Epithelial cell of esophagus (primary cell): ENCODE measurements at regions not wholly inside any gene's neighbourhood (a gene's known extent, or its start where the extent isn't known, plus 50 kb on each side); places are given as distances from the start of the nearest gene placed in this dataset.
A peak's percentile ranks its signal among the peaks of the same experiment; 100 is the strongest.

ENCODE experiments used
- DNase-seq: peaks from one replicate; pipeline ENCODE4 v3.0.0; 2010; ENCODE audit warnings: low read depth
- H3K4me3 ChIP-seq: 2 replicates; pipeline ENCODE4 v1.5.1; 2011; ENCODE audit warnings: mild to moderate bottlenecking, low read length, control low read depth
- TF ChIP-seq, protein P1 (sequence below): IDR thresholded peaks from 2 replicates; pipeline ENCODE4 v1.5.1; 2011; ENCODE audit warnings: low read depth, mild to moderate bottlenecking, low read length, control low read depth, inconsistent platforms; ENCODE audit not compliant: insufficient read depth; ENCODE audit errors: missing control alignments

DNA sequence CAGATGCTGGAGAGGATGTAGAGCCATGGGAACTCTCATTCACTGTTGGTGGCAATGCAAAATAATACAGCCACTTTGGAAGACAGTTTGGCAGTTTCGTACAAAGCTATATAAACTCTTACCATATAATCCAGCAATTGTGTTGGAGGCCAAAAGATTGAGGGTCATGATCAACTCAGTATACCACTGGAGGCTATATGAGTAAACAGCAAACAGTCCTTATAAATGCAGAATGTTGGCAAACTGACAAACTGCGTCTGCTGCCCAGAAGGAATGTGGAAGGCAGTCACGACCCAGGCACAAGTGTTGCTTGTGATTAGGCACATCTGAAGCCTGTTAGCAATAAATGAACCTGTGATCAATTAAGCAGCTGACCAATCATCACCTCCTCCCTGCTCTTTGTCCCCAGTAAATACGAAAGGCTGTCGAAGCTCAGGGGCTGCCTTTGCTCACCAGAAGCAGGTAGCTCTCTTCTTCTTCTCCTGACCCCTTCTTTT, 98.1 kb upstream of the SPOPL start:
- no peak for DNase-seq
- no peak overlapping the region for H3K4me3 ChIP-seq
- TF ChIP-seq, protein P1, sequence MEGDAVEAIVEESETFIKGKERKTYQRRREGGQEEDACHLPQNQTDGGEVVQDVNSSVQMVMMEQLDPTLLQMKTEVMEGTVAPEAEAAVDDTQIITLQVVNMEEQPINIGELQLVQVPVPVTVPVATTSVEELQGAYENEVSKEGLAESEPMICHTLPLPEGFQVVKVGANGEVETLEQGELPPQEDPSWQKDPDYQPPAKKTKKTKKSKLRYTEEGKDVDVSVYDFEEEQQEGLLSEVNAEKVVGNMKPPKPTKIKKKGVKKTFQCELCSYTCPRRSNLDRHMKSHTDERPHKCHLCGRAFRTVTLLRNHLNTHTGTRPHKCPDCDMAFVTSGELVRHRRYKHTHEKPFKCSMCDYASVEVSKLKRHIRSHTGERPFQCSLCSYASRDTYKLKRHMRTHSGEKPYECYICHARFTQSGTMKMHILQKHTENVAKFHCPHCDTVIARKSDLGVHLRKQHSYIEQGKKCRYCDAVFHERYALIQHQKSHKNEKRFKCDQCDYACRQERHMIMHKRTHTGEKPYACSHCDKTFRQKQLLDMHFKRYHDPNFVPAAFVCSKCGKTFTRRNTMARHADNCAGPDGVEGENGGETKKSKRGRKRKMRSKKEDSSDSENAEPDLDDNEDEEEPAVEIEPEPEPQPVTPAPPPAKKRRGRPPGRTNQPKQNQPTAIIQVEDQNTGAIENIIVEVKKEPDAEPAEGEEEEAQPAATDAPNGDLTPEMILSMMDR = no peak

DNA sequence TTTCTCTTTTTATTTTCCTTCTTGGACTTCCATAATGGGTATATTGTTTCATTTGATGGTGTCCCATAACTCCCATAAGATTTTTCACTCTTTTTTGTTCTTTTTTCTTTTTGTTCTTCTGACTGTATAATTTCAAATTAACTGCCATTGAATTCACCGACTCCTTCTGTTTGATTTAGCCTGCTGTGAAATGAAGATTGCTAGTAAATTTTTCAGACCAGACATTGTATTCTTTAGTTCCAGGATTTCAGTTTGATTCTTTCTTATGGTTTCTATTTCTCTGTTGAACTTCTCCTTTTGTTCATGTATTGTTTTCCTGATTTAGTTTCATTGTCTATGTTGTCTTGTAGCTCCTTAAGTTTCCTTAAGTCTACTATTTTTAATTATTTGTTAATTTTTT, 87.6 kb upstream of the SPOPL start:
- TF ChIP-seq, protein P1 = no peak
- H3K4me3 ChIP-seq = no peak overlapping the region
- no peak for DNase-seq

DNA sequence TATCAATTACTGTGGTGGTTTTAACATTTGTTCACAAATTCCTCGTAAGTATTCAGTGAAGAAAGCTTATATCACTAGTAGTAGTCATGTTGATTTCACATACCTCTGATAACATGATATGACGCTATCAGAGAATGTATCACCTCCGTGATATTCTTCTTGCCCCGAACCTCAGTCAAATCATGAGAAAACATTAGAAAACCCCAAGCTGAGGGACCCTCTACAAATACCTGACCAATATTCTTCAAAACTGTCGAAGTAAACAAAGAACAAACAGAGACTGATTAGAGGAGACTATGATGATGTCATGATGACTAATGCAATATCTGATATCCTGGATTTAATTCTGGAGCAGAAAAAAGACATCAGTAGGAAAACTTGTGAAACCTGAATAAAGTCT, 85.6 kb upstream of the SPOPL start:
- TF ChIP-seq, protein P1 = no peak
- DNase-seq = peak; percentile 46
- no peak overlapping the region for H3K4me3 ChIP-seq

DNA sequence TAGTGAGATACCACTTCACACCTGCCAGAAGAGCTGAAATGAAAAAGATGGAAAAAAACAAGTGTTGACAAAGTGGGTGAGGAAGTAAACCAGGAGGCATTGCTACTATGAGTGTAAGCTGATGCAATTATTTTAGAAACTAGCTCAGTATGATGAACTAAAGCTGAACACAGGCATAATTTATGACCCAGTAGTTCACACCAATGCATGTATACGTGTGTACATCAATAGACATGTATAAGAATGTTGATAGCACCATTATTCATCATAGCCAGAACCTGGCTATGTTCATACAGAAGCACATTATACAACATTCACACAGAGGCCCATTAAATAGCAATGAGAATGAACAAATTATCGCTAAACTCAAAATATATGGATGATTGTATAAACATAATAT, 83.1 kb upstream of the SPOPL start:
- no peak overlapping the region for H3K4me3 ChIP-seq
- TF ChIP-seq, protein P1 = no peak

DNA sequence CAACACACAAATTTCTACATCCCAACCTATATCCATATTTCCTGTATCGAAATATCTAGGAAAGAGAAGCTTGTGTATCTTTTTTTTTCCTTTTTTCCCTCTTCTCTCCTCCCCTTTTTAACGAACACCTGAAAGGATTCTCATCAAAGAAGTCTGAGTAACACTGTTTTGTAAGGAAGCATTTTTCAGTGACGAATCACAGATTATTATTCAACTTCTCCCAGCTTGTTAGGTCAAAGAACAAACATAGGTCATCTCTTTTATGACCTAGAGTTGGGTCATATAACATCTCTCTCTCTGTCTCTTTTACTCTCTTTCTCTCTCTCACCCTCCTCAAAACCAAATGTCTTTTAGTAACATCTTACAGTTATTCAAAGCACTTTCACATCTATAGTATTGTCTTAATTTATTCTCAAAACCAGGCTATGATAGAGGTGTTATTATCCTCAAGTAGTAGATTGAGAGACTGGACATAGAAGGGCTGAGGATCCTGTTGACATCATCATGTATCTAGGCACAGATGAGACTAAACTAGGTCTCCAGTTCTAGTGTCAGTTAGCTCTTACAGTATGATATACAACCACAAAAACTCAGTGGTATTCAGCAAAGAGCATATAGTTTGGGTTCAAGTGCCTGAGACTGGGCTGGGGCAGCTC, 80.1 kb upstream of the SPOPL start:
- peak; percentile 88 for DNase-seq
- TF ChIP-seq, protein P1 = no peak
- H3K4me3 ChIP-seq = no peak overlapping the region

More for the DNA sequence above, 83.1 kb upstream of the SPOPL start:
- no peak for DNase-seq

DNA sequence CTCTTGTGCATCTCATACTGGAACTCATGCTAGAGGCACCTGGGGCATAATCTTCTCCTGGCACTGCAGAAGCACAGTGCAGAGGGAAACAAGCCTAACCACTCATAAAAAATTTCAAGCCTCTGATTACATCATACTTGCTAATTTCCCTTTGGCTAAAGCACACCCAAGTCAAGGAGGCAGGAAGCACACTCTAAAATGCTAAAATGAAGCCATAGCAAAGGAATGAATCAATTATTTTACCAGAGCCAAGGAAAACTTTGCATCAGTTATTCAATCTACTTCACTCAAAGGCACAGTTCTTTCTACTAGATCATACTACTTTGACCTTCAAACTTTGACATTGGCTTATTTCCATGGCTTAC, 79.6 kb upstream of the SPOPL start:
- DNase-seq = peak; percentile 95
- TF ChIP-seq, protein P1 = no peak
- no peak overlapping the region for H3K4me3 ChIP-seq

DNA sequence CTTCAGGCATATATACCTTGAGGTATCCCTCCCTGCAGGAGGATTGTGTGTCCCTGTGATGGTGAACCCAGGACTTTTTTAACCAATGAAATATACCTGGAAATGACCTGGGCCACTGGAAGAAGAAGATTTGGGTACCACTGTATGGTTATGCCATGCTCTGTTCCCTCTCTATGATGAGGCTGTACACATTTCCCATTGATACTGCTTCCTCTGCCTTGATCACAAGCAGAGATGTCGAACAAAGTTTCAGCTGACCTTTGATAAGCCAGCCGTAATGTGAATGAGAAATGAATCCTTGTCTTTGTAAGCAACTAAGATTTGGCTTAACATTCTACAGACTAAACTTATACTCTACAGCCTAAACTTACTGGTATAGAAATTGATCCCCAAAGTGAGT, 78.4 kb upstream of the SPOPL start:
- H3K4me3 ChIP-seq = no peak overlapping the region
- DNase-seq = no peak
- TF ChIP-seq, protein P1 = no peak
